Hepatic stellate cell (primary cell): ENCODE measurements at regions not wholly inside any gene's neighbourhood (a gene's known extent, or its start where the extent isn't known, plus 50 kb on each side); places are given as distances from the start of the nearest gene placed in this dataset.
"Not testable (repeated sequence)": the region's sequence is repeated elsewhere in the genome, so short reads cannot be mapped to it uniquely, and the experiment has no call there.

Experiments
- DNase-seq: peaks from one replicate; pipeline ENCODE4 v3.0.0; 2011; ENCODE audit warnings: low spot score

DNA sequence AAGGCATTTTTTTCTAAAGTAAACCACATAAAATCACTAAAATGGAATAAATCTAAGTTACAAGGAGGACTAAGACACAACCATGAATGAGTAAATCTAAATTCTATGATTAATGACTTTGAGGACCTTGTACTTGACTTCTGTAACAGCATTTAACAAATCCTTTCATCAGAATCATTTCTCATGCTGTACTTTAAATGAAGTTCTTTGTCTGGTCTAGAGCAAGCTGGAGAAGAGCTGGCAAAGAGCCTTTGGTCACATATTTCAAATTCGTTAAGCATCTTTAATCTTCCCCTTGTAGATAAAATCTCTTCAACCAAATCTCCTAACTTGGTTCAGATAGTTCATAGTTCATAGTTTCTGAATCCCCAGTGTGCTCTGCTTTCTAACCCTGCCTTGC, 405.4 kb downstream of the PTPRC start:
- DNase-seq: no peak

DNA sequence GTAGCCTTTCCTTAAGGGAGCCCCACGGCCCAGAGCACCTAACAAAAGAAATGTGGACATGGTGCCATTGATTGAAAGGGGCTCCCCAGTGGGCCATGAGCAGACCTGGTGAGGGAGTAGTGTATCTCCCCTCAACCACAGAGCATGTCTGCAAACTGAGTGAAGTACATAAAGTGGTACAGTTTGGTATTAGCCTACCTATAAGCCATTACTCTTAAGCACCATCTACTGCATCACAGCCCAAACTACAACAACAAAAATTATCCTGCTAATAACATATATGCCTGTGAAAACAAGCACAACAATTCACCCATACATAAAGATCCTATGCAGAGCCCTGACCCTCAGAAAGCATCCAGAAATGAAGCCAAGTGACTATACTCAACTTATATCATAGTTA, 407.8 kb downstream of the PTPRC start:
- no peak for DNase-seq

DNA sequence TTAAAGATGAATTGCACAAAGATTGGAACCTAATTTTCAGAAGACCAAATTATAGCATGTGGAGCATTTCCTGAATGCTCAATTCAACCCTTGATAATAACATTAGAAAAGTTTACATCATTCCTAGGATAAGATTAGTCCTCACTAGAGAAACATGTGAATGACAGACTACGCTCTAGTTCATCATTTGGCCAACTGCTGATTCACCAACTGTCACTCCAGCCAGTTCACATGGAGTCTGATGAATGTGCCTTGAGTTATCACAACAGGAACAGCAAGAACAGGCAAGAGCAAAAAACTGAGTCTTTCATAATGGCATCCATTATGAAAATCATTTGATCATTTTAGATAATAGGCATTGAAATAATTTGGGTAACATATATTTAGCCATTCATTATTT, 415.9 kb downstream of the PTPRC start:
- DNase-seq: no peak

- DNase-seq: no peak
Measured at GRCh38 chr1:199057322-199057721, 418.5 kb downstream of the PTPRC start.

DNA sequence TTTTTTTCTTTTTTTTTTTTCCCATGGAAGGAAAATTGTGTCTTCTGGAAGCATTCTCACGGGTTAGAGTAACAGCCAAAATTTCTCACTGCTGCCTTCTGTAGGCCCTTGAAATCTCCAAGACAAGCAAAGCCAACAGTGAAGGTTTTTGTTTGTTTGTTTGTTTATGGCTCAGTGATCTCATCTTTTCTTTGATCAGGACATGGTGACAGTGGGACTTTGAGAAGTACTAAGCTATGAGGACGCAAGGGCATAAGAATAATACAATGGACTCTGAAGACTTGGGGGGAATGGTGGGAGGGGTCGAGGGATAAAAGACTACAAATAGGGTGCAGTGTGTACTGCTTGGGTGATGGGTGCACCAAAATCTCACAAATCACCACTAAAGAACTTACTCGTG, 419.4 kb downstream of the PTPRC start:
- DNase-seq: no peak

GRCh38 chr1:199064971-199065370, 426.1 kb downstream of the PTPRC start:
- no peak for DNase-seq

GRCh38 chr1:199067483-199067882, 428.6 kb downstream of the PTPRC start:
- DNase-seq: no peak

DNA sequence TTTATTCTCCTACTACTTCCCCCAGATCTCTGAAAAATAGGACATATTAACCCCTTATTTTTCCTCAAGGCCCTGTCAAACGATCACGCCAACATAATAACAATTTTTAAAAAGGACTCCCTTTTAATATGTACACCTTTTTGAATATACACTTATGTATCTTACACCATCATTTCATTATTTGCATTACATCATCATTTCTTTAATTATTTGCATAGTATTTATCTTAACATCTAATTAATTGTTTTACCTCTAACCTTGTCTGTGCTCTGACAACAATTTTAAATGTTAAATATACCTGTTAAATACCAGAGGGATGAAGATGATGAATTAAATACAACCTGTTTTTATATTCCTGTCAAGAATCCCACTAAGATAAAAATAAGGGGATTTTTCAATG, 432.2 kb downstream of the PTPRC start:
- DNase-seq: no peak

DNA sequence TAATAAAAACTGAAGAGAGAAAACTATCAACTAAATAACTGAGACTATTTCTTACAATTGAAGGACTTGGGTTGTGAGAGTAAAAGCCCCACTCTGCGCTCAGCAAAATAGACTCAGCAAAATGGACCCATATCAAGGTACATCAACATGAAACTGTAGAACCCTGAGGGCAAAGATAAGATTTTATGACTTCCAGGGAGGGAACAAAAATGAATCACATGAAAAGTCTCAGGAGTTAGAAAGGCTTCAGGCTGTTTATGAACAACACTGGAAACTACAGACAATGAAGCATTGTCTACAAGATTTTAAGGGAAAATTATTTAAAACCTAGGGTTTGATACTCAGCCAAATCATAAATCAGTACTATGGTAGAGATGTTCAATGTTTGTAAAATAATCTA, 434.3 kb downstream of the PTPRC start:
- no peak for DNase-seq

GRCh38 chr1:199075792-199076191, 437.0 kb downstream of the PTPRC start:
- DNase-seq: no peak

- no peak for DNase-seq
Measured at GRCh38 chr1:199079994-199080393, 441.2 kb downstream of the PTPRC start.

DNA sequence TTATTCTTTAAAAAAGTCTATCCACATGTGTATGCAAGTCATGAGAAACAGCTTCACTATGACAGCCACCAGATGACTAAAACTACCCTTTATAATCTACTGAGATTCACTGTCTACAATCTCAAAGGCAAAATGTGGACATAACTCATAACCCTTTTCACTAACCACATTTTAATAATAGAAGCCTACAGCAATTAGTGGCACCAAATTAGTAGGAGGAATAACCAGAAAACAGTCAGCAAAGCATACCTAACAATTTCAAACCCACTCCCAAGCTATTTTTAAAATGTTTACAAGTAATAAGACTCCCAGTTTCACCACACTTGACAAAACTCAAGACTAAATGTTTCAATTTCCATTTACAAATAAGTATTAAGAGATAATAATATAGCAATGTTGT, 442.9 kb downstream of the PTPRC start:
- no peak for DNase-seq

- DNase-seq: no peak
Measured at GRCh38 chr1:199082778-199083389, 444.0 kb downstream of the PTPRC start.

- peak; percentile 15 for DNase-seq
Measured at GRCh38 chr1:199083680-199084079, 444.8 kb downstream of the PTPRC start.

DNA sequence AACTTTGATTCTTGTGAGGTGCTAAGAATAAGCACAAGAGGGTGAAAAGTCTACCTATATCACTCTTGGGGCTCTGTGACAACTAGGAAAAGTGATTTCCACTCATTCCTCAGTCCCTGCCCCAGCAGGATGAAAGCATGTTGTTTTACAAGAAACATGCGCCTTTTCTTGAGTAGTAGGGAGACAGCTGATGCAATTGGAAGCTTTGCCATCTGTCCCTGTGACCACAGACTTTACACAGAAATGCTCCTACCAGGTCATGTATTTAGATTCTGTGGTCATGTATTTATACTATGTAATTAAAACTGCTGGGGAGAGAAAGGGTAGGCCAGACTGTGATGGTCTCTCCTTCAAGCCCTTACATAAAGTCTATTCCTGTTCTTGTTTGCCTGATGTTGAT, 445.5 kb downstream of the PTPRC start:
- DNase-seq: peak; percentile 25

- DNase-seq: no peak
Measured at GRCh38 chr1:199085903-199086302, 447.1 kb downstream of the PTPRC start.

- DNase-seq: no peak
Measured at GRCh38 chr1:199087144-199087543, 448.3 kb downstream of the PTPRC start.

- DNase-seq: no peak
Measured at GRCh38 chr1:199089393-199090122, 450.7 kb downstream of the PTPRC start.

DNA sequence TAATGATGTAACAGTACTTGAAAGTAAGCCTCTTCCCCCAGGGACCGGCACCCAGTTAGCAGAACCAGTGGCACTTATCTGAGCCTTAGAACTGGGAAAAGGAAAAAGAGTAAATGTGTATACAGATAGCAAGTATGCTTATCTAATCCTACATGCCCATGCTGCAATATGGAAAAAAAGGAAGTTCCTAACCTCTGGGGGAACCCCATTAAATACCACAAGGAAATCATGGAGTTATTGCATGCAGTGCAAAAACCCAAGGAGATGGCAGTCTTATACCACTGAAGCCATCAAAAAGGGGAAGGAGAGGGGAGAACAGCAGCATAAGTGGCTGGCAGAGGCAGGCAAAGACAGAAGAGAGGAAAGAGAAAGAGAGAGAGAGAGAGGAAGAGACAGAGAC, 456.8 kb downstream of the PTPRC start:
- not testable (repeated sequence) for DNase-seq

DNA sequence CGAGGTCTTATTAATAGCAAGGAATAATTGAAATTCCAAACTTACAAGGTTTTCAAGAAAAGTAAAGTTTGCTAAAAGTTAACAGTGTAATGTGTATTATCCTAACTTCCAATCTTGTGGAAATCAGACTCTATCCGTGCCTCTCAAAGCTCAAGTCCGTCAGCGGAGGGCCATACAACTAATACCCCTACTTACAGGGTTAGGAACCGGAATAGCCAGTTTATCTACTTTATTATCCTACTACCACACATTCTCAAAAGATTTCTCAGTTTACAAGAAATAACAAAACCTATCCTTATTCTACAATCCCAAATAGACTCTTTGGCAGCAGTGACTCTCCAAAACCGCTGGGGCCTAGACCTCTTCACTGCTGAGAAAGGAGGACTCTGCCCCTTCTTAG, 457.8 kb downstream of the PTPRC start:
- no peak for DNase-seq

- no peak for DNase-seq
Measured at GRCh38 chr1:199098468-199098867, 459.6 kb downstream of the PTPRC start.

DNA sequence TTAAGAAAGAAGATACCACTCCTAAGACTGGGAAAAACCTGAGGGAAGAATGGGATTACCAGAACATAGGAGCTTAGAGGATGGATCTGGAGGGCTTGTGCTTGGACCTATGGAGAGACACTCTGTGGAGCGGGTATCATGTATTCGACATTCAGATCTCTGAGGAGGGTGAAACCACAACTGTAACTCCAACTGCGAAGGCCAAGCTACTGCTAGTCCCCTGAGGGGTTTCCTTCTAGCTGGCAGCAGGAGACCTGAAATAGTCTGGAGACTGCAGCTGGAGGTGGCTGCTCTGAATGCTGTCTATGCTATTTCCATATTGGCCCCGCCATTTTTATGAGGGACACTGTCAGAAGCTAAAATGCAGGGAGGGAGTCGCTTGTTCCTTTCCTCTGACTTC, 462.3 kb downstream of the PTPRC start:
- no peak for DNase-seq

- DNase-seq: no peak
Measured at GRCh38 chr1:199101635-199102034, 462.8 kb downstream of the PTPRC start.

DNA sequence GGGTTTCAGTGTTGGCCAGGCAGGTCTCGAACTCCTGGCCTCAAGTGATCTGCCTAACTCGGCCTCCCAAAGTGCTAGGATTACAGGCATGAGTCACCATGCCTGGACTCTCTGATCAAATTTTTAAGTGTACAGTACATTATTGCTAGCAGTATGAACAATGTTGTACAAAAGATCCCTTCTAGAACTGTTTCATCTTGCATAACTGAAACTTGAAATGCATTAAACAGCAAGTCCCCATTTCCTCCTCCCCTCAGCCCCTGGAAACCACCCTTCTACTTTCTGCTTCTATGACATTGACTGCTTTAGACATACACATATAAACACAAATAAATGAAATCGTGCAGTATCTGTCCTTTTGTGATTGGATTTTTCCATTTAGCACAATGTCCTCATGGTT, 463.4 kb downstream of the PTPRC start:
- no peak for DNase-seq
